SU-DHL-6 (cell line): ENCODE measurements at regions not wholly inside any gene's neighbourhood (a gene's known extent, or its start where the extent isn't known, plus 50 kb on each side); places are given as distances from the start of the nearest gene placed in this dataset.

ENCODE experiments used
- CTCF ChIP-seq: fragments of 200-600 bp; sonication (generic); IDR thresholded peaks from one replicate; pipeline ENCODE4 v1.5.1; 2017; ENCODE audit warnings: antibody characterized with exemption, mild to moderate bottlenecking, low read length, moderate library complexity; ENCODE audit not compliant: insufficient read depth, poor library complexity, severe bottlenecking
- EZH2phosphoT487 ChIP-seq: fragments of 200-600 bp; sonication (generic), shearing (Covaris generic); conservative IDR thresholded peaks from 2 replicates; pipeline ENCODE4 v1.6.1; 2018; ENCODE audit warnings: mild to moderate bottlenecking, antibody characterized with exemption, low read length, moderate library complexity, mixed read lengths

DNA sequence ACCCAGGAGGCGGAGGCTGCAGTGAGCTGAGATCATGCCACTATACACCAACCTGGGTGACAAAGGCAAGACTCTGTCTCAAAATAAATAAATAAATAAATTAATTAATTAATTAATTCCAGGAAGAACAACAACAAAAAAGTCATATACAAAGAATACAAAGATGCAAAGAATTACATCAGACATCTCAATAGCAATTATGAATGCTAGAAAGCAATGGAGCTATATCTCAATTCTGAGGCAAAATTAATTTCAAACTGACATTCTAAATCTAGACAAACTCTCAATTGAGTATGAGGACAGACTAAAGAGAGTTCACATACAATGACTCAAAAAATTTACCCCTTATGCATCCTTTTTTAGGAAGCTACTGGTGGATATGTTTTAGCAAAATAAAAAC is 69.6 kb upstream of the CTNNB1 start:
- TF ChIP-seq CTCF (no peak), EZH2phosphoT487 (no peak)
